ENCODE measurements at regions not wholly inside any gene's neighbourhood (a gene's known extent, or its start where the extent isn't known, plus 50 kb on each side); places are given as distances from the start of the nearest gene placed in this dataset.

DNA sequence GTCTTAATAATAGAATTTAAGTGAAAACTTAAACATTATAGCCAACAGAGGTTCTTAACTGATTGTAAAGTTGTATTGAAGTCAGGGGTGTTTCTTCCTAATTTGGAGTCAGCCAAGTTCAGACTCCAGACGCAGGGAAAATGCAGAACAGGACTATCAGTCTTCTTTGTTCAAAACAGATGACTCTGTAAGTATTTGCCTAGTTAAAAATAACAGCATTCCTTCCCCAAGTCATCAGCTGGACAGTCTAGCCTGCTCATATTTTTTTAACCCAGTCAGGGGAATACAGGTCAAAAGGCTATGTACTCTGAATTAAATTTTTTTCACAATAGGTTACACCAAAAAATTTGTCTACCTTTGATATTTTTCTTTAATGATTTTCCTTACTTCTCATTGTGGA lies 73.8 kb upstream of the DCLK2 start:
- TF ChIP-seq CTCF (IDR thresholded peaks at IDR 0.05), result no peak
- no peak for TF ChIP-seq SIN3A (IDR thresholded peaks at IDR 0.05; ENCODE audit: borderline replicate concordance, insufficient read depth, low read depth, low read length)

All from Panc1 (cell line).